ENCODE measurements at regions not wholly inside any gene's neighbourhood (a gene's known extent, or its start where the extent isn't known, plus 50 kb on each side); places are given as distances from the start of the nearest gene placed in this dataset.

- no peak for TF ChIP-seq CTCF (IDR thresholded peaks at IDR 0.05)
- Histone ChIP-seq H3K4me1 (no peaks in the 10 kb centered on the region), H3K36me3 (no peaks in the 10 kb centered on the region), H3K4me3 (no peak overlapping the region), H3K9me3 (no peaks in the 10 kb centered on the region), H3K27me3 (no peaks in the 10 kb centered on the region), H3K27ac (no peak overlapping the region)
- DNase-seq (ENCODE audit: low spot score in 2 of 2), result no peak
- intact Hi-C loops (cut with DNase I), result no loop called here
Measured at GRCh38 chr19:30240904-30241695, 131.1 kb upstream of the ZNF536 start.

GRCh38 chr19:30244533-30244932 is 127.7 kb upstream of the ZNF536 start:
- no peak for TF ChIP-seq CTCF (IDR thresholded peaks at IDR 0.05)
- intact Hi-C loops (cut with DNase I), result no loop called here
- Histone ChIP-seq H3K4me3 (no peak overlapping the region), H3K27ac (no peak overlapping the region), H3K9me3 (no peaks in the 10 kb centered on the region), H3K4me1 (no peaks in the 10 kb centered on the region), H3K36me3 (no peaks in the 10 kb centered on the region), H3K27me3 (no peaks in the 10 kb centered on the region)
- DNase-seq (ENCODE audit: low spot score in 2 of 2), result no peak

- DNase-seq (ENCODE audit: low spot score in 2 of 2), result no peak
- Histone ChIP-seq H3K36me3 (no peaks in the 10 kb centered on the region), H3K27me3 (no peaks in the 10 kb centered on the region), H3K27ac (no peak overlapping the region), H3K9me3 (no peaks in the 10 kb centered on the region), H3K4me1 (no peaks in the 10 kb centered on the region), H3K4me3 (no peak overlapping the region)
- TF ChIP-seq CTCF (IDR thresholded peaks at IDR 0.05), result no peak
- intact Hi-C loops (cut with DNase I), result no loop called here
Measured at GRCh38 chr19:30245401-30246039, 126.7 kb upstream of the ZNF536 start.

- H3K27ac ChIP-seq, result no peak overlapping the region
- H3K9me3 ChIP-seq, result no peaks in the 10 kb centered on the region
- intact Hi-C loops (cut with DNase I), result no loop called here
- no peaks in the 10 kb centered on the region for H3K4me1 ChIP-seq
- no peak for TF ChIP-seq CTCF (IDR thresholded peaks at IDR 0.05)
- no peaks in the 10 kb centered on the region for H3K36me3 ChIP-seq
- no peaks in the 10 kb centered on the region for H3K27me3 ChIP-seq
- DNase-seq (ENCODE audit: low spot score in 2 of 2), result no peak
- H3K4me3 ChIP-seq, result no peak overlapping the region
Measured at GRCh38 chr19:30249911-30250310, 122.3 kb upstream of the ZNF536 start.

GRCh38 chr19:30252214-30252613 is 120.0 kb upstream of the ZNF536 start:
- intact Hi-C loops (cut with DNase I), result no loop called here
- H3K4me3 ChIP-seq, result no peak overlapping the region
- no peak for DNase-seq (ENCODE audit: low spot score in 2 of 2)
- no peak for TF ChIP-seq CTCF (IDR thresholded peaks at IDR 0.05)
- no peaks in the 10 kb centered on the region for H3K9me3 ChIP-seq
- no peaks in the 10 kb centered on the region for H3K27me3 ChIP-seq
- no peaks in the 10 kb centered on the region for H3K36me3 ChIP-seq
- H3K4me1 ChIP-seq, result no peaks in the 10 kb centered on the region
- H3K27ac ChIP-seq, result no peak overlapping the region
